Colonic mucosa (tissue), 4 donors: ENCODE measurements at regions not wholly inside any gene's neighbourhood (a gene's known extent, or its start where the extent isn't known, plus 50 kb on each side); places are given as distances from the start of the nearest gene placed in this dataset.

Source experiments
- DNase-seq: peaks from one replicate; pipeline ENCODE4 v3.0.0-alpha.2; 2020
- H3K27ac ChIP-seq: fragments of 200-600 bp; one replicate; pipeline ENCODE4 v1.8.0; 2021
- H3K27me3 ChIP-seq: fragments of 200-600 bp; one replicate; pipeline ENCODE4 v1.8.0; 2021
- H3K36me3 ChIP-seq: fragments of 200-600 bp; one replicate; pipeline ENCODE4 v1.8.0; 2021
- H3K4me1 ChIP-seq: fragments of 200-600 bp; one replicate; pipeline ENCODE4 v1.8.0; 2021; ENCODE audit warnings: mild to moderate bottlenecking
- H3K4me3 ChIP-seq: fragments of 200-600 bp; one replicate; pipeline ENCODE4 v1.8.0; 2021
- H3K9ac ChIP-seq, 2 donors: one replicate each; pipeline ENCODE4 v1.7.0; 2013; ENCODE audit warnings: control low read depth in 2 of 2, low read depth in 2 of 2, low read length in 2 of 2
- H3K9me3 ChIP-seq: fragments of 200-600 bp; one replicate; pipeline ENCODE4 v1.8.0; 2021
- CTCF ChIP-seq: fragments of 200-600 bp; IDR thresholded peaks from one replicate; pipeline ENCODE4 v1.8.0; 2022; ENCODE audit warnings: antibody characterized with exemption, mild to moderate bottlenecking
- intact Hi-C: fragments of 100-400 bp; cut with DNase I; formaldehyde crosslinking; loops from one replicate; pipeline ENCODE4 v1.14.1; 2022
- donor health status: healthy.
- donor health status: DM: no; HTN: no; CAD: no.
- donor health status: DM: no; HTN: no; CAD: no.

- no peak for TF ChIP-seq CTCF
- no peaks in the 10 kb centered on the region for H3K36me3 ChIP-seq
- H3K4me3 ChIP-seq, result no peak overlapping the region
- no peaks in the 10 kb centered on the region for H3K27me3 ChIP-seq
- DNase-seq, result no peak
- intact Hi-C loops, result no loop called here
- H3K27ac ChIP-seq, result no peak overlapping the region
- no peaks in the 10 kb centered on the region for H3K9me3 ChIP-seq
- H3K9ac ChIP-seq, result no peak overlapping the region
- no peaks in the 10 kb centered on the region for H3K4me1 ChIP-seq
Measured at GRCh38 chr17:33804401-33804800, 450.7 kb upstream of the CCL2 start.

- no peak overlapping the region for H3K4me3 ChIP-seq
- intact Hi-C loops, result no loop called here
- H3K27ac ChIP-seq, result no peak overlapping the region
- H3K9ac ChIP-seq, result no peak overlapping the region
- no peak for DNase-seq
- no peak for TF ChIP-seq CTCF
- H3K4me1 ChIP-seq, result no peaks in the 10 kb centered on the region
- no peaks in the 10 kb centered on the region for H3K27me3 ChIP-seq
- H3K36me3 ChIP-seq, result no peaks in the 10 kb centered on the region
- H3K9me3 ChIP-seq, result no peaks in the 10 kb centered on the region
Measured at GRCh38 chr17:33806631-33807030, 448.5 kb upstream of the CCL2 start.

GRCh38 chr17:33809748-33810147 is 445.3 kb upstream of the CCL2 start:
- intact Hi-C loops, result no loop called here
- Histone ChIP-seq H3K27me3 (no peaks in the 10 kb centered on the region), H3K4me1 (no peaks in the 10 kb centered on the region), H3K9me3 (no peaks in the 10 kb centered on the region), H3K9ac (no peak overlapping the region), H3K4me3 (no peak overlapping the region), H3K36me3 (no peaks in the 10 kb centered on the region), H3K27ac (no peak overlapping the region)
- DNase-seq, result no peak
- TF ChIP-seq CTCF, result no peak

GRCh38 chr17:33811004-33811760 is 443.9 kb upstream of the CCL2 start:
- H3K27me3 ChIP-seq, result no peaks in the 10 kb centered on the region
- intact Hi-C loops, result no loop called here

GRCh38 chr17:33811984-33812577 is 443.0 kb upstream of the CCL2 start:
- Histone ChIP-seq H3K9ac (no peak overlapping the region), H3K4me3 (no peak overlapping the region), H3K27me3 (no peaks in the 10 kb centered on the region), H3K4me1 (no peaks in the 10 kb centered on the region), H3K9me3 (no peaks in the 10 kb centered on the region), H3K36me3 (no peaks in the 10 kb centered on the region), H3K27ac (no peak overlapping the region)
- intact Hi-C loops, result no loop called here
- peak; percentile 24 for DNase-seq
- no peak for TF ChIP-seq CTCF

More at GRCh38 chr17:33811004-33811760, 443.9 kb upstream of the CCL2 start:
- DNase-seq, result no peak
- Histone ChIP-seq H3K27ac (no peak overlapping the region), H3K9ac (no peak overlapping the region), H3K36me3 (no peaks in the 10 kb centered on the region), H3K4me3 (no peak overlapping the region), H3K9me3 (no peaks in the 10 kb centered on the region), H3K4me1 (no peaks in the 10 kb centered on the region)
- TF ChIP-seq CTCF, result no peak
